ENCODE measurements at regions not wholly inside any gene's neighbourhood (a gene's known extent, or its start where the extent isn't known, plus 50 kb on each side); places are given as distances from the start of the nearest gene placed in this dataset.

DNA sequence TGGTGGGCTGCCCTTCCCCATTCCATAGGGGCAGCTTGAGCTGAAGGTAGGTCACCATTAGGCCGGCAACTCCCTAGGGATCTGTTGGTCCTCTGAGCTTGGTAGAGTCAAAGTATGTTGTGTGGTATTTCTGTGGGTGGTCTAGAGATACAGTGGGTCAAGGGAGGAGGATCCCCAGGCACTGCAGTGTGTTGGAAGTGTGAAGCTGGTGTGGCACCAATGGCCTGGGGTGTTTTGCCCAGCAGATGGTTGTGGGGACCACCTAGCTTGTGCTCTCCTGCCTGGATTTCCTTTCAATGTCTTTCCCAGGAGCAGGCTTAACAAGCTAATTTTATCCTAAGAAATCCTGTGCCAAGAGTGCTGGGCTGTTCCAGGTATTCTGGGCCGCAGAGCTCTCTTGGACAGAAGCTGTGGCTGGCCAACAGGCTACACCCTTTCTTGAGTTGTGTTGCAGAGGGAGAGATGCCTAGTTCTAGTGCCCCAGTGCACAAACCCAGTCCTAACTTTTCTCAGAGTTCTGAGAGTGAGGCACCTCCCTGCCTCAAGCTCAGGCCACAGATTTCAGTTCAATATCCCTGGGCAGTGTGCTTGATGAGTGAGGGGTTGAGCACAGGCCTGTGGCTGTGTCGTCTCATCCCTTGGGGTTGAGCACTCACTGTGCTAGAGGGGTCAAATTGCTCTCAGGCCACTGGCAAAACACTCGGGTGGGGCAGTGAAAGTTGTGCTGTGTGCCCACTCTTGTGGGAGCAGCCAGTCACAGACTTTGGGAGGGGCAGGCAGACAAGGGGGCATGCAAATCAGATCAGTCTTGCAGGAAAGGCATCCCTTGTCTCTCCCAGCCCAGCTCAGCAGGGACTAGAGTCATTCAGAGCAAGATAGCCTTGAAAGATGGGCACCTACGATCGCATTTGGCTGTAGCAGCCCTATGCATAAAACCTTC is 1806.1 kb upstream of the MIR17HG start:
- Histone ChIP-seq H3K36me3 (ENCODE audit: control insufficient read depth in 2 of 2, insufficient read depth in 2 of 2, low read length in 1 of 2) (no peaks in the 10 kb centered on the region), H3K27ac (ENCODE audit: low read depth in 1 of 2, low read length in 1 of 2) (no peak overlapping the region), H3K9me3 (ENCODE audit: control insufficient read depth in 2 of 2, insufficient read depth in 1 of 2, low read length in 1 of 2) (peaks cover 1 to 11% of the 10 kb centered on the region in 2 donors), H3K4me3 (ENCODE audit: low read length in 2 of 2) (no peak overlapping the region), H3K27me3 (ENCODE audit: control insufficient read depth in 2 of 2, insufficient read depth in 1 of 2, low read length in 1 of 2) (no peaks in the 10 kb centered on the region), H3K4me1 (ENCODE audit: control insufficient read depth in 2 of 2, insufficient read depth in 2 of 2, low read length in 2 of 2) (no peaks in the 10 kb centered on the region)
- no peak for DNase-seq (ENCODE audit: low read depth in 6 of 9, low spot score in 9 of 9)
- 97% methylated on average over 6 of the region's 6 CpGs for WGBS

DNA sequence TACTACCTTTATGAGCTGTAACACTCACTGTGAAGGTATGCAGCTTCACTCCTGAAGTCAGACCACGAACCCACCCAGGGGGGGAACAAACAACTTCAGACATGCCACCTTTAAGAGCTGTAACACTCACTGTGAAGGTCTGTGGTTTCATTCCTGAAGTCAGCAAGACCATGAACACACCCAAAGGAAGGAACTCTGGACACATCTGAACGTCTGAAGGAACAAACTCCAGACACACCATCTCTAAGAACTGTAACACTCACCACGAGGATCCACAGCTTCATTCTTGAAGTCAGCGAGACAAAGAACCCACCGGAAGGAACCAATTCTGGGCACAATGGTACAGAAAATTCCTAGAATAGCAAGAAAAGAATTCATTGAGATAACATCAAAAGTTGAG is 1796.5 kb upstream of the MIR17HG start:
- H3K36me3 ChIP-seq (ENCODE audit: control insufficient read depth in 2 of 2, insufficient read depth in 2 of 2, low read length in 1 of 2): no peaks in the 10 kb centered on the region
- DNase-seq (ENCODE audit: low read depth in 6 of 9, low spot score in 9 of 9): no peak
- no peaks in the 10 kb centered on the region for H3K27me3 ChIP-seq (ENCODE audit: control insufficient read depth in 2 of 2, insufficient read depth in 1 of 2, low read length in 1 of 2)
- H3K9me3 ChIP-seq (ENCODE audit: control insufficient read depth in 2 of 2, insufficient read depth in 1 of 2, low read length in 1 of 2): no peaks in the 10 kb centered on the region
- no peak overlapping the region for H3K27ac ChIP-seq (ENCODE audit: low read depth in 1 of 2, low read length in 1 of 2)
- no peaks in the 10 kb centered on the region for H3K4me1 ChIP-seq (ENCODE audit: control insufficient read depth in 2 of 2, insufficient read depth in 2 of 2, low read length in 2 of 2)
- 75% methylated on average over 5 of the region's 5 CpGs for whole genome bisulfite sequencing
- H3K4me3 ChIP-seq (ENCODE audit: low read length in 2 of 2): no peak overlapping the region

DNA sequence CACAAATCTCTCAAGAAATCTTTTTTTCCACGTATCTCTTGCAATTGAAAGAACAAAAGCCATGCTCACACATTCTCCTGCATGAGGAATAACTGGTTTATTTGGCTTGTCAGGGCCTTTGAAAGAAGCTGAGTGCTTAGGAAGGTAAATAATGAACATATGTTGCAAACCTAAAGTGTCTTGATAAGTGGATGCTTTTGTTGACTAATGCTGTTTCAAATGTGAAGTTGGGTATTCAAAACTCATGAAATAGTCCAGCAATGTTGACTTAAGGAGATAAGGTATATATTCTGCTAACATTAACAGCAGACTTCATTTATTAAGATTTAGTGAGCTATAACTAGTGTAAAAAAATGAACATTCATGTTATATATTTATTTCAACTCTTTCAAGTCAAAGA is 1792.7 kb upstream of the MIR17HG start:
- DNase-seq (ENCODE audit: low read depth in 6 of 9, low spot score in 9 of 9): no peak
- WGBS: 89% methylated on average over 1 of the region's 1 CpG
- no peaks in the 10 kb centered on the region for H3K9me3 ChIP-seq (ENCODE audit: control insufficient read depth in 2 of 2, insufficient read depth in 1 of 2, low read length in 1 of 2)
- no peaks in the 10 kb centered on the region for H3K36me3 ChIP-seq (ENCODE audit: control insufficient read depth in 2 of 2, insufficient read depth in 2 of 2, low read length in 1 of 2)
- H3K27ac ChIP-seq (ENCODE audit: low read depth in 1 of 2, low read length in 1 of 2): no peak overlapping the region
- no peaks in the 10 kb centered on the region for H3K4me1 ChIP-seq (ENCODE audit: control insufficient read depth in 2 of 2, insufficient read depth in 2 of 2, low read length in 2 of 2)
- no peaks in the 10 kb centered on the region for H3K27me3 ChIP-seq (ENCODE audit: control insufficient read depth in 2 of 2, insufficient read depth in 1 of 2, low read length in 1 of 2)
- no peak overlapping the region for H3K4me3 ChIP-seq (ENCODE audit: low read length in 2 of 2)

DNA sequence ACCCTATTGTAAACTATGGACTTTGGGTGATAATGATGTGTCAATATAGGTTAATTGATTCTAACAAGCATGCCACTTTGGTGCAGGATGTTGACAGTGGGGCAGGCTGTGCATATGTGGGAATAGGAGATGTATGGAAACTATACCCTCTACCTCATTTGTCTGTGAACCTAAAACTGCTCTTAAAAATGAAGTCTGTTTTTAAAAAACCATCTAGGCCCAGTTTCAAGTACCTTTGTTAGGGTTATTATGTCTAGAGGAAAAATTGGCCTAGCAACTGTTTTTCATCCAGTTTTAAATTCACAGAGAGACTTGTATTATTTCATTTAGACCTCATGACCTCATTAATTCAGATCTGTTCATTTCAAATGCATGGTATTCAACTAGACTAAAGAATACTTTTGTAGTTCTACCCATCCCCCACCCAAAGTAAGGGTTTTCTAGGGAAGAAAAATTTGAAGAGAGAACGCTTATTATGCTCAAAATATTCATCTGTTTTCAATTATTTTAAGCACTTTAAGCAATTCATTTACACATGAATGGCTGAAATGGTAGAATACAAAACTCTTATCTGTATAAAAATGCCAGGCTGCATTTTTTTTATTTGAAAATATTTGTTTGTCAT is 1781.9 kb upstream of the MIR17HG start:
- WGBS: 91% methylated on average over 1 of the region's 1 CpG
- no peaks in the 10 kb centered on the region for H3K36me3 ChIP-seq (ENCODE audit: control insufficient read depth in 2 of 2, insufficient read depth in 2 of 2, low read length in 1 of 2)

DNA sequence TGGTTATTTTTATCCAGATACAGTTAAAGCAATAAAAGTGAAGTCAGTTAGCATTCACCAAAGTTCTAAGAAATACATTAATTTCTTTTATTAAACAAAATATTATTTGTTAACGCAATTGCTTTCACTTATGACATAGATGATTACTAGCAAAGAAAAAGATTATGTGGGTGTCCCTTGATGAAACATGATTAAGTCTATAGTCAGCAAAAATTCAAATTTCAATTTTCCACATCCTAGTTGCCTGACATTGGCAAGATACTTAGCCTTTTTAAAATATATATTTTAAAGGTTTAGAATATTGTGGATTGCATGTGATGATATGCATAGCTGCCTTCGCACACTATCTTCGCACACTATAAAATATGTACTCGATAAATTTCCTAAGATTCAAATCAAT is 1780.5 kb upstream of the MIR17HG start:
- no peaks in the 10 kb centered on the region for H3K36me3 ChIP-seq (ENCODE audit: control insufficient read depth in 2 of 2, insufficient read depth in 2 of 2, low read length in 1 of 2)
- no peaks in the 10 kb centered on the region for H3K4me1 ChIP-seq (ENCODE audit: control insufficient read depth in 2 of 2, insufficient read depth in 2 of 2, low read length in 2 of 2)
- DNase-seq (ENCODE audit: low read depth in 6 of 9, low spot score in 9 of 9): no peak
- no peaks in the 10 kb centered on the region for H3K9me3 ChIP-seq (ENCODE audit: control insufficient read depth in 2 of 2, insufficient read depth in 1 of 2, low read length in 1 of 2)
- no peak overlapping the region for H3K27ac ChIP-seq (ENCODE audit: low read depth in 1 of 2, low read length in 1 of 2)
- no peak overlapping the region for H3K4me3 ChIP-seq (ENCODE audit: low read length in 2 of 2)
- 98% methylated on average over 4 of the region's 4 CpGs for WGBS
- no peaks in the 10 kb centered on the region for H3K27me3 ChIP-seq (ENCODE audit: control insufficient read depth in 2 of 2, insufficient read depth in 1 of 2, low read length in 1 of 2)

More for the DNA sequence above, 1781.9 kb upstream of the MIR17HG start:
- no peak for DNase-seq (ENCODE audit: low read depth in 6 of 9, low spot score in 9 of 9)
- Histone ChIP-seq H3K4me3 (ENCODE audit: low read length in 2 of 2) (no peak overlapping the region), H3K4me1 (ENCODE audit: control insufficient read depth in 2 of 2, insufficient read depth in 2 of 2, low read length in 2 of 2) (no peaks in the 10 kb centered on the region), H3K27me3 (ENCODE audit: control insufficient read depth in 2 of 2, insufficient read depth in 1 of 2, low read length in 1 of 2) (no peaks in the 10 kb centered on the region), H3K9me3 (ENCODE audit: control insufficient read depth in 2 of 2, insufficient read depth in 1 of 2, low read length in 1 of 2) (no peaks in the 10 kb centered on the region), H3K27ac (ENCODE audit: low read depth in 1 of 2, low read length in 1 of 2) (no peak overlapping the region)

DNA sequence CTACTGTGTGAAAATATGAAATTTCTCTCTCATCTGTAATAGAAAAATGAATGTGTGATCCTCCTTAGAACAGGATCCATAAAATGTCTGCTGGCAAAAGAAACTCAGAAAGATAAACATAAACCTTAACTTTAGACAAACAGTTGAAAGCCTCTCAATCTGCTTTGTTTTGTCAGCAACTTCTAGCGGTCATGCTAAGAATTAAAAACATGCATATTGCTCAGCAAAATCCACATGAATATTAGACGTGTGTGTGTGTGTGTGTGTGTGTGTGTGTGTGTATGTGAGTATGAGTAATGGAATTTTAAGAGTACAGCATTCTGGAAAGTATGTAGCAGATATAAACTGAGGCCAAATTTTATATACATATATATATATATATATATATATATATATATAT is 1779.2 kb upstream of the MIR17HG start:
- no peak for DNase-seq (ENCODE audit: low read depth in 6 of 9, low spot score in 9 of 9)
- H3K27ac ChIP-seq (ENCODE audit: low read depth in 1 of 2, low read length in 1 of 2): no peak overlapping the region
- H3K4me3 ChIP-seq (ENCODE audit: low read length in 2 of 2): no peak overlapping the region
- WGBS: 89% methylated on average over 2 of the region's 2 CpGs
- H3K4me1 ChIP-seq (ENCODE audit: control insufficient read depth in 2 of 2, insufficient read depth in 2 of 2, low read length in 2 of 2): no peaks in the 10 kb centered on the region
- no peaks in the 10 kb centered on the region for H3K9me3 ChIP-seq (ENCODE audit: control insufficient read depth in 2 of 2, insufficient read depth in 1 of 2, low read length in 1 of 2)
- no peaks in the 10 kb centered on the region for H3K36me3 ChIP-seq (ENCODE audit: control insufficient read depth in 2 of 2, insufficient read depth in 2 of 2, low read length in 1 of 2)
- no peaks in the 10 kb centered on the region for H3K27me3 ChIP-seq (ENCODE audit: control insufficient read depth in 2 of 2, insufficient read depth in 1 of 2, low read length in 1 of 2)

DNA sequence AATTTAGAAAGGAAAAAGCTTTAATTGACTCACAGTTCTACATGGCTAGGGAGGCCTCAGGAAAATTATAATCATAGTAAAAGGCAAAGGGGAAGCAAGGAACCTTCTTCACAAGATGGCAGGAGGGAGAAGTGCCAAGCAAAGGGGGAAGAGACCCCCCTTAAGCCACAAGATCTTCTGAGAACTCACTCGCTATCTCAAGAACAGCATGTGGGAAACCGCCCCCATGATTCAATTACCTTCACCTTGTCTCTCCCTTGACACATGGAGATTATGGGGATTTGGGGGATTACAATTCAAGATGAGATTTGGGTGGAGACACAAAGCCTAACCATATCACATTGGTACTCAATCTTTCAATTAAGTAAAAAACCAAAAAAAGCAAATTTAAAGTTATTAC is 1778.7 kb upstream of the MIR17HG start:
- Histone ChIP-seq H3K4me1 (ENCODE audit: control insufficient read depth in 2 of 2, insufficient read depth in 2 of 2, low read length in 2 of 2) (no peaks in the 10 kb centered on the region), H3K4me3 (ENCODE audit: low read length in 2 of 2) (no peak overlapping the region), H3K36me3 (ENCODE audit: control insufficient read depth in 2 of 2, insufficient read depth in 2 of 2, low read length in 1 of 2) (no peaks in the 10 kb centered on the region), H3K9me3 (ENCODE audit: control insufficient read depth in 2 of 2, insufficient read depth in 1 of 2, low read length in 1 of 2) (no peaks in the 10 kb centered on the region), H3K27ac (ENCODE audit: low read depth in 1 of 2, low read length in 1 of 2) (no peak overlapping the region), H3K27me3 (ENCODE audit: control insufficient read depth in 2 of 2, insufficient read depth in 1 of 2, low read length in 1 of 2) (no peaks in the 10 kb centered on the region)
- DNase-seq (ENCODE audit: low read depth in 6 of 9, low spot score in 9 of 9): no peak
- whole genome bisulfite sequencing: 96% methylated on average over 2 of the region's 2 CpGs

DNA sequence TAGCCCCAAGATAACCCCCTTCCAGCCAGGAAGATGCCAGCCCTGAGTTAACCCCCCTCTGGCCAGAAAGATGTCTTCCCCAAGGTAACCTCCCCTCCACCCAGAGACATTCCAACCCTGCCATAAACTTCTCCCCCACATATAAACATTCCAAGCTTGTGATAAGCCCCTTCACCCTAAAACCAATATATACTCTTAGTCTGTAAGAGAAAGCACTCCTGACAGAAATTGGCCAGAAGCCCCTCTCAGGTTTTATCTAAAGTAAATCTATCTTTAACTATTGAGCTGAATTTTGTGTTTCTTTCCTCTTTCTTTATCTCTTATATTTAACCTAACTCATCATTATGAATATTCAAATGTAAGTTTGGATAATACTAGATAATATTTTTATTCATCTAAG is 1775.8 kb upstream of the MIR17HG start:
- no peaks in the 10 kb centered on the region for H3K27me3 ChIP-seq (ENCODE audit: control insufficient read depth in 2 of 2, insufficient read depth in 1 of 2, low read length in 1 of 2)
- DNase-seq (ENCODE audit: low read depth in 6 of 9, low spot score in 9 of 9): no peak

DNA sequence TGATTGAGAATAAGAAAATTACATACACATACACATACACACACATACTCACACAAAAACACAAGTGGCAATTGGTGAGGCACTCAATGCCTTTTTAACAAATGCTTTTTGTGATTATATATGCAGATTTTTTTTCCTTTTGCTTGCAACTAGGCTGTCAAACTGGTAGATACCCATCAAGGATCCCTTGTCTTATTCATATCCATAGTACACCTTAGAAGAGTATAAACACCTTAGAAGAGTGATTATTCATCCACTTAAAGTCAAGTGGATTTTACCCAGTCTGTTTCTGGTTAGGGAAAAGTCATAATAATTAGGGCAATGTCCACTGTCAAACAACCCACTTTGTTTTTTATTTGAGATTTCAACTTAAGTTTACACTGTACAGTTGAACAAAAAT is 1773.4 kb upstream of the MIR17HG start:
- H3K4me1 ChIP-seq (ENCODE audit: control insufficient read depth in 2 of 2, insufficient read depth in 2 of 2, low read length in 2 of 2): no peaks in the 10 kb centered on the region

More for the DNA sequence above, 1775.8 kb upstream of the MIR17HG start:
- Histone ChIP-seq H3K4me3 (ENCODE audit: low read length in 2 of 2) (no peak overlapping the region), H3K36me3 (ENCODE audit: control insufficient read depth in 2 of 2, insufficient read depth in 2 of 2, low read length in 1 of 2) (no peaks in the 10 kb centered on the region), H3K27ac (ENCODE audit: low read depth in 1 of 2, low read length in 1 of 2) (no peak overlapping the region), H3K4me1 (ENCODE audit: control insufficient read depth in 2 of 2, insufficient read depth in 2 of 2, low read length in 2 of 2) (no peaks in the 10 kb centered on the region), H3K9me3 (ENCODE audit: control insufficient read depth in 2 of 2, insufficient read depth in 1 of 2, low read length in 1 of 2) (no peaks in the 10 kb centered on the region)

More for the DNA sequence above, 1773.4 kb upstream of the MIR17HG start:
- Histone ChIP-seq H3K36me3 (ENCODE audit: control insufficient read depth in 2 of 2, insufficient read depth in 2 of 2, low read length in 1 of 2) (no peaks in the 10 kb centered on the region), H3K9me3 (ENCODE audit: control insufficient read depth in 2 of 2, insufficient read depth in 1 of 2, low read length in 1 of 2) (no peaks in the 10 kb centered on the region), H3K27me3 (ENCODE audit: control insufficient read depth in 2 of 2, insufficient read depth in 1 of 2, low read length in 1 of 2) (no peaks in the 10 kb centered on the region), H3K27ac (ENCODE audit: low read depth in 1 of 2, low read length in 1 of 2) (no peak overlapping the region), H3K4me3 (ENCODE audit: low read length in 2 of 2) (no peak overlapping the region)
- DNase-seq (ENCODE audit: low read depth in 6 of 9, low spot score in 9 of 9): no peak

All from thymus (tissue), 11 donors.